HCT116 (cell line): ENCODE measurements at regions not wholly inside any gene's neighbourhood (a gene's known extent, or its start where the extent isn't known, plus 50 kb on each side); places are given as distances from the start of the nearest gene placed in this dataset.

Experiments used
- CEBPB ChIP-seq: IDR thresholded peaks from 2 replicates; pipeline ENCODE4 v1.6.1; 2012; ENCODE audit warnings: low read depth
- EZH2phosphoT487 ChIP-seq: fragments of 200-600 bp; IDR thresholded peaks from 2 replicates; pipeline ENCODE4 v1.6.1; 2018; ENCODE audit warnings: antibody characterized with exemption, borderline replicate concordance
- POLR2A ChIP-seq: IDR thresholded peaks from 2 replicates; pipeline ENCODE4 v1.7.0; 2011; ENCODE audit warnings: borderline replicate concordance; ENCODE audit not compliant: insufficient read depth, insufficient read length; ENCODE audit errors: extremely low read depth
- POLR2AphosphoS5 ChIP-seq: IDR thresholded peaks from 2 replicates; pipeline ENCODE4 v1.6.1; 2011; ENCODE audit warnings: mild to moderate bottlenecking, low read depth, low read length, moderate library complexity
- RAD21 ChIP-seq: IDR thresholded peaks from 2 replicates; pipeline ENCODE4 v1.6.1; 2012; ENCODE audit warnings: low read depth, mild to moderate bottlenecking
- SIN3A ChIP-seq: IDR thresholded peaks from 2 replicates; pipeline ENCODE4 v1.6.1; 2012; ENCODE audit warnings: low read depth
- SP1 ChIP-seq: IDR thresholded peaks from 2 replicates; pipeline ENCODE4 v1.6.1; 2012; ENCODE audit warnings: low read depth
- TCF7L2 ChIP-seq: IDR thresholded peaks from 2 replicates; pipeline ENCODE4 v1.7.0; 2011; ENCODE audit warnings: borderline replicate concordance, inconsistent platforms; ENCODE audit not compliant: insufficient read depth, insufficient read length; ENCODE audit errors: extremely low read depth
- YY1 ChIP-seq: IDR thresholded peaks from 2 replicates; pipeline ENCODE4 v1.6.1; 2011; ENCODE audit warnings: low read length, low read depth, moderate library complexity, mild to moderate bottlenecking; ENCODE audit not compliant: insufficient replicate concordance; ENCODE audit errors: extremely low read depth
- ZNF274 ChIP-seq: fragments of 200-500 bp; sonication (Bioruptor generic); IDR thresholded peaks from 2 replicates; pipeline ENCODE4 v1.6.1; 2014; ENCODE audit warnings: mild to moderate bottlenecking, low read depth, low read length, inconsistent platforms
- TF ChIP-seq, protein P1 (sequence below), 3 experiments: fragments of 200-600 bp in 1 of 3; sonication (generic) in 1 of 3; IDR thresholded peaks in 2 of 3; conservative IDR thresholded peaks in 1 of 3; 2 replicates each; pipeline ENCODE4 v1.5.1; 2012 to 2017; ENCODE audit warnings: low read depth in 2 of 3, low read length in 2 of 3, antibody characterized with exemption in 1 of 3, borderline replicate concordance in 1 of 3, control low read depth in 1 of 3, mild to moderate bottlenecking in 1 of 3, mixed read lengths in 1 of 3, mixed run types in 1 of 3, moderate library complexity in 1 of 3; ENCODE audit not compliant: insufficient read depth in 1 of 3
- TF ChIP-seq, protein P2 (sequence below): IDR thresholded peaks from 2 replicates; pipeline ENCODE4 v1.6.1; 2012; ENCODE audit warnings: low read depth

DNA sequence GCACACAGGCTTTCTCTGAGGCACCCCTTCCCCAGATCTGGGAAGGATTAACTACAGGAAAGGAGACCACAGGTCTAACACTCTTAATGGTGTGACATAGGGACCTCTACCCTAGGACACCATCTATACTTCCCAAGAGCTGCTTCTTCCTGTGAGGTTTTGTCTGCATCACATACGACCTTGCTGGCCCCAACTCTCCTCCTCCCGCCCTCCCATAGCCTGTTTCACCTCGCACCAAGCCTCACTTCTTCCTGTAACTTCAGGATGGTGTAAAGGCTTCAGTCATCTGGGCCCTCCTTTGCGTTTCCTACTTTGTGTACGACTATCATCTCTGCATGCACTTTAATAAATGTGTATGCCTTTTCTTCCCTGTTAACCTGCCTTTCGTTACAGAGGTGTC, 274.3 kb downstream of the KLF6 start:
- TF ChIP-seq, protein P1, sequence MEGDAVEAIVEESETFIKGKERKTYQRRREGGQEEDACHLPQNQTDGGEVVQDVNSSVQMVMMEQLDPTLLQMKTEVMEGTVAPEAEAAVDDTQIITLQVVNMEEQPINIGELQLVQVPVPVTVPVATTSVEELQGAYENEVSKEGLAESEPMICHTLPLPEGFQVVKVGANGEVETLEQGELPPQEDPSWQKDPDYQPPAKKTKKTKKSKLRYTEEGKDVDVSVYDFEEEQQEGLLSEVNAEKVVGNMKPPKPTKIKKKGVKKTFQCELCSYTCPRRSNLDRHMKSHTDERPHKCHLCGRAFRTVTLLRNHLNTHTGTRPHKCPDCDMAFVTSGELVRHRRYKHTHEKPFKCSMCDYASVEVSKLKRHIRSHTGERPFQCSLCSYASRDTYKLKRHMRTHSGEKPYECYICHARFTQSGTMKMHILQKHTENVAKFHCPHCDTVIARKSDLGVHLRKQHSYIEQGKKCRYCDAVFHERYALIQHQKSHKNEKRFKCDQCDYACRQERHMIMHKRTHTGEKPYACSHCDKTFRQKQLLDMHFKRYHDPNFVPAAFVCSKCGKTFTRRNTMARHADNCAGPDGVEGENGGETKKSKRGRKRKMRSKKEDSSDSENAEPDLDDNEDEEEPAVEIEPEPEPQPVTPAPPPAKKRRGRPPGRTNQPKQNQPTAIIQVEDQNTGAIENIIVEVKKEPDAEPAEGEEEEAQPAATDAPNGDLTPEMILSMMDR (IDR thresholded peaks at IDR 0.05 in 2 of 3, conservative IDR thresholded peaks at IDR 0.05 in 1 of 3; ENCODE audit: borderline replicate concordance in 1 of 3, insufficient read depth in 1 of 3, low read depth in 2 of 3, low read length in 2 of 3): no peak
- no peak for TF ChIP-seq POLR2AphosphoS5
- TF ChIP-seq YY1: no peak
- TF ChIP-seq RAD21: no peak
- TF ChIP-seq ZNF274: no peak
- no peak for TF ChIP-seq POLR2A
- no peak for TF ChIP-seq SP1
- TF ChIP-seq EZH2phosphoT487: no peak
- TF ChIP-seq, protein P2, sequence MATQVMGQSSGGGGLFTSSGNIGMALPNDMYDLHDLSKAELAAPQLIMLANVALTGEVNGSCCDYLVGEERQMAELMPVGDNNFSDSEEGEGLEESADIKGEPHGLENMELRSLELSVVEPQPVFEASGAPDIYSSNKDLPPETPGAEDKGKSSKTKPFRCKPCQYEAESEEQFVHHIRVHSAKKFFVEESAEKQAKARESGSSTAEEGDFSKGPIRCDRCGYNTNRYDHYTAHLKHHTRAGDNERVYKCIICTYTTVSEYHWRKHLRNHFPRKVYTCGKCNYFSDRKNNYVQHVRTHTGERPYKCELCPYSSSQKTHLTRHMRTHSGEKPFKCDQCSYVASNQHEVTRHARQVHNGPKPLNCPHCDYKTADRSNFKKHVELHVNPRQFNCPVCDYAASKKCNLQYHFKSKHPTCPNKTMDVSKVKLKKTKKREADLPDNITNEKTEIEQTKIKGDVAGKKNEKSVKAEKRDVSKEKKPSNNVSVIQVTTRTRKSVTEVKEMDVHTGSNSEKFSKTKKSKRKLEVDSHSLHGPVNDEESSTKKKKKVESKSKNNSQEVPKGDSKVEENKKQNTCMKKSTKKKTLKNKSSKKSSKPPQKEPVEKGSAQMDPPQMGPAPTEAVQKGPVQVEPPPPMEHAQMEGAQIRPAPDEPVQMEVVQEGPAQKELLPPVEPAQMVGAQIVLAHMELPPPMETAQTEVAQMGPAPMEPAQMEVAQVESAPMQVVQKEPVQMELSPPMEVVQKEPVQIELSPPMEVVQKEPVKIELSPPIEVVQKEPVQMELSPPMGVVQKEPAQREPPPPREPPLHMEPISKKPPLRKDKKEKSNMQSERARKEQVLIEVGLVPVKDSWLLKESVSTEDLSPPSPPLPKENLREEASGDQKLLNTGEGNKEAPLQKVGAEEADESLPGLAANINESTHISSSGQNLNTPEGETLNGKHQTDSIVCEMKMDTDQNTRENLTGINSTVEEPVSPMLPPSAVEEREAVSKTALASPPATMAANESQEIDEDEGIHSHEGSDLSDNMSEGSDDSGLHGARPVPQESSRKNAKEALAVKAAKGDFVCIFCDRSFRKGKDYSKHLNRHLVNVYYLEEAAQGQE: no peak
- TF ChIP-seq TCF7L2: no peak
- no peak for TF ChIP-seq SIN3A
- no peak for TF ChIP-seq CEBPB
